ENCODE measurements at regions not wholly inside any gene's neighbourhood (a gene's known extent, or its start where the extent isn't known, plus 50 kb on each side); places are given as distances from the start of the nearest gene placed in this dataset.

- TF ChIP-seq CTCF (IDR thresholded peaks at IDR 0.05; ENCODE audit: insufficient read depth, low read length) (no peak), REST (IDR thresholded peaks at IDR 0.05; ENCODE audit: insufficient replicate concordance, low read depth) (no peak), SPI1 (IDR thresholded peaks at IDR 0.05; ENCODE audit: borderline replicate concordance, low read depth) (no peak), POLR2AphosphoS5 (IDR thresholded peaks at IDR 0.05; ENCODE audit: low read depth) (no peak)
These were observed 150.3 kb downstream of the NUF2 start for GRCh38 chr1:163471779-163472650.

Data from HL-60 (cell line).